ENCODE measurements at regions not wholly inside any gene's neighbourhood (a gene's known extent, or its start where the extent isn't known, plus 50 kb on each side); places are given as distances from the start of the nearest gene placed in this dataset.
A peak's percentile ranks its signal among the peaks of the same experiment; 100 is the strongest.

DNA sequence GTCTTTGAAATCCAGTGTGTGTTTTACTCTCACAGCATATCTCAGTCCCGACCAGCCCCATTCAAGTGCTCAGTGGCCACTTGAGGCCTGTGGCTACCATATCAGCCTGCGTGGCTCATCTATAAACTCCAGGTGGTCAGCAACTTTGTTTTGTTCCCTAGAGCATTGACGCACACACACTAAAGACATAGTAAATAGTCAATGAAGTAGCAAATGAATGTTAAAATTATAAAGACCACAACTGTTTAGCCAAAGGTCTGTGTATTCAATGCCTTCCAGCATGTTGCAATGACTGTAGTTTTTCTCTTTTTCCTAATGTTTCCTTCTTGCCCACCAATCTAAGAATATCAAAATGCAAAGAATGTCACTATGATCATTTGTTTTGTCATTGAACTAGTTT is 238.2 kb upstream of the ZNF217 start:
- TF ChIP-seq NFIC (IDR thresholded peaks at IDR 0.05) (no peak), EP300 (IDR thresholded peaks at IDR 0.05; ENCODE audit: borderline replicate concordance) (no peak)

GRCh38 chr20:53831228-53831627 is 237.6 kb upstream of the ZNF217 start:
- TF ChIP-seq REST (IDR thresholded peaks at IDR 0.05; ENCODE audit: low read depth) (no peak), NFIC (IDR thresholded peaks at IDR 0.05) (no peak), FOXM1 (IDR thresholded peaks at IDR 0.05; ENCODE audit: borderline replicate concordance, low read depth) (no peak), CEBPB (IDR thresholded peaks at IDR 0.05) (no peak), YY1 (IDR thresholded peaks at IDR 0.05; ENCODE audit: low read depth) (no peak), ZBTB7A (IDR thresholded peaks at IDR 0.05; ENCODE audit: low read depth) (no peak), TEAD4 (IDR thresholded peaks at IDR 0.05) (no peak), EP300 (IDR thresholded peaks at IDR 0.05; ENCODE audit: borderline replicate concordance) (no peak), TCF12 (IDR thresholded peaks at IDR 0.05; ENCODE audit: low read depth) (no peak), TAF1 (IDR thresholded peaks at IDR 0.05; ENCODE audit: low read depth) (no peak), RAD21 (IDR thresholded peaks at IDR 0.05; ENCODE audit: low read depth) (no peak), CREB1 (IDR thresholded peaks at IDR 0.05; ENCODE audit: low read depth) (no peak), EGR1 (IDR thresholded peaks at IDR 0.05) (no peak)
- TF ChIP-seq, protein P1, sequence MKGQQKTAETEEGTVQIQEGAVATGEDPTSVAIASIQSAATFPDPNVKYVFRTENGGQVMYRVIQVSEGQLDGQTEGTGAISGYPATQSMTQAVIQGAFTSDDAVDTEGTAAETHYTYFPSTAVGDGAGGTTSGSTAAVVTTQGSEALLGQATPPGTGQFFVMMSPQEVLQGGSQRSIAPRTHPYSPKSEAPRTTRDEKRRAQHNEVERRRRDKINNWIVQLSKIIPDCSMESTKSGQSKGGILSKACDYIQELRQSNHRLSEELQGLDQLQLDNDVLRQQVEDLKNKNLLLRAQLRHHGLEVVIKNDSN (IDR thresholded peaks at IDR 0.05) = no peak
- TF ChIP-seq, protein P2, sequence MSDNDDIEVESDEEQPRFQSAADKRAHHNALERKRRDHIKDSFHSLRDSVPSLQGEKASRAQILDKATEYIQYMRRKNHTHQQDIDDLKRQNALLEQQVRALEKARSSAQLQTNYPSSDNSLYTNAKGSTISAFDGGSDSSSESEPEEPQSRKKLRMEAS (IDR thresholded peaks at IDR 0.05) = no peak

- TF ChIP-seq TCF12 (IDR thresholded peaks at IDR 0.05; ENCODE audit: low read depth) (no peak), EGR1 (IDR thresholded peaks at IDR 0.05) (no peak), TAF1 (IDR thresholded peaks at IDR 0.05; ENCODE audit: low read depth) (no peak)
- TF ChIP-seq, protein P2 (IDR thresholded peaks at IDR 0.05) = no peak
These were observed 236.3 kb upstream of the ZNF217 start for GRCh38 chr20:53829724-53830521.

- TF ChIP-seq TEAD4 (IDR thresholded peaks at IDR 0.05) (peak; percentile 52; the same call in 1 of the 2 replicates), EP300 (IDR thresholded peaks at IDR 0.05; ENCODE audit: borderline replicate concordance) (0 out of 2 replicates have a peak, but pooled peaks have one; percentile 26), REST (IDR thresholded peaks at IDR 0.05; ENCODE audit: low read depth) (no peak), FOXM1 (IDR thresholded peaks at IDR 0.05; ENCODE audit: borderline replicate concordance, low read depth) (no peak)
These were observed 235.7 kb upstream of the ZNF217 start for GRCh38 chr20:53829255-53829723.

GRCh38 chr20:53828682-53829254 is 235.1 kb upstream of the ZNF217 start:
- TF ChIP-seq TAF1 (IDR thresholded peaks at IDR 0.05; ENCODE audit: low read depth) (no peak), EGR1 (IDR thresholded peaks at IDR 0.05) (peak; percentile 66), RAD21 (IDR thresholded peaks at IDR 0.05; ENCODE audit: low read depth) (peak; percentile 28; the same call in 1 of the 2 replicates), TEAD4 (IDR thresholded peaks at IDR 0.05) (0 out of 2 replicates have a peak, but pooled peaks have one; percentile 15), ZBTB7A (IDR thresholded peaks at IDR 0.05; ENCODE audit: low read depth) (no peak), FOXM1 (IDR thresholded peaks at IDR 0.05; ENCODE audit: borderline replicate concordance, low read depth) (no peak), EP300 (IDR thresholded peaks at IDR 0.05; ENCODE audit: borderline replicate concordance) (no peak)
- TF ChIP-seq, protein P2 (IDR thresholded peaks at IDR 0.05) = no peak
- TF ChIP-seq, protein P1 (IDR thresholded peaks at IDR 0.05) = no peak

All from Ishikawa (cell line).